ENCODE measurements at regions not wholly inside any gene's neighbourhood (a gene's known extent, or its start where the extent isn't known, plus 50 kb on each side); places are given as distances from the start of the nearest gene placed in this dataset.

DNA sequence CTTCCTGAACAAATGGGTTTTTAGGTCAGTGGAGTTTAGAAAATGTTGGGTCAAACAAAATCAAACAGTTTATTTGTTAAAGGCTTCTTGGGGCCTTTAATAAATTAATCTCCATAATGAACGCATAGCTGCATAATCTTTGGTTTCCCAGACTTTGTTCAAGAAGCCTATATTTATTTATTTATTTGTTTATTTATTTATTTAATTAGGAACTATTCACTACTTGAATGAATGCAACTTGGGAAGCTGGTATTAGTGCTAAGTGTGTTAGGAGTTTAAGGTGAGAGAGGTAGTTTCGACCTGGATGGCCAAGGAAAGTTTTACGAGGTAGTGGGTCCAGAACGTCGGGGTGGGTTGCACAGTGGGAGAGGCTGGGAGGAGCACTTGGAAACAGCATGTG is 281.9 kb upstream of the C2CD4B start:
- no peak for TF ChIP-seq EZH2phosphoT487 (IDR thresholded peaks at IDR 0.05; ENCODE audit: low read length)
- no peak for TF ChIP-seq EZH2 (optimal IDR thresholded peaks at IDR 0.05; ENCODE audit: low read depth, low read length)
- TF ChIP-seq, protein P1, sequence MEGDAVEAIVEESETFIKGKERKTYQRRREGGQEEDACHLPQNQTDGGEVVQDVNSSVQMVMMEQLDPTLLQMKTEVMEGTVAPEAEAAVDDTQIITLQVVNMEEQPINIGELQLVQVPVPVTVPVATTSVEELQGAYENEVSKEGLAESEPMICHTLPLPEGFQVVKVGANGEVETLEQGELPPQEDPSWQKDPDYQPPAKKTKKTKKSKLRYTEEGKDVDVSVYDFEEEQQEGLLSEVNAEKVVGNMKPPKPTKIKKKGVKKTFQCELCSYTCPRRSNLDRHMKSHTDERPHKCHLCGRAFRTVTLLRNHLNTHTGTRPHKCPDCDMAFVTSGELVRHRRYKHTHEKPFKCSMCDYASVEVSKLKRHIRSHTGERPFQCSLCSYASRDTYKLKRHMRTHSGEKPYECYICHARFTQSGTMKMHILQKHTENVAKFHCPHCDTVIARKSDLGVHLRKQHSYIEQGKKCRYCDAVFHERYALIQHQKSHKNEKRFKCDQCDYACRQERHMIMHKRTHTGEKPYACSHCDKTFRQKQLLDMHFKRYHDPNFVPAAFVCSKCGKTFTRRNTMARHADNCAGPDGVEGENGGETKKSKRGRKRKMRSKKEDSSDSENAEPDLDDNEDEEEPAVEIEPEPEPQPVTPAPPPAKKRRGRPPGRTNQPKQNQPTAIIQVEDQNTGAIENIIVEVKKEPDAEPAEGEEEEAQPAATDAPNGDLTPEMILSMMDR (IDR thresholded peaks at IDR 0.05; ENCODE audit: low read length) = no peak
- Histone ChIP-seq H3K4me1 (ENCODE audit: low read length) (no peaks in the 10 kb centered on the region), H3F3A (ENCODE audit: insufficient read depth, low read length) (no peaks in the 10 kb centered on the region), H3K4me2 (ENCODE audit: low read depth, low read length) (no peak overlapping the region), H3K9me3 (replicated peaks; ENCODE audit: insufficient read depth, low read length) (no peaks in the 10 kb centered on the region), H4K20me1 (ENCODE audit: insufficient read depth, low read length) (no peaks in the 10 kb centered on the region), H3K79me2 (ENCODE audit: low read length) (no peaks in the 10 kb centered on the region), H3K9ac (ENCODE audit: low read length) (no peak overlapping the region), H3K9me2 (replicated peaks; ENCODE audit: insufficient read depth, low read length) (no peaks in the 10 kb centered on the region), H2AFZ (ENCODE audit: low read length) (no peak overlapping the region), H3K27ac (ENCODE audit: low read length) (no peak overlapping the region), H3K36me3 (replicated peaks; ENCODE audit: insufficient read depth, low read length) (no peaks in the 10 kb centered on the region), H3K4me3 (ENCODE audit: low read length) (no peak overlapping the region), H3K27me3 (replicated peaks; ENCODE audit: insufficient read depth, low read length) (no peaks in the 10 kb centered on the region)
- no peak for DNase-seq

DNA sequence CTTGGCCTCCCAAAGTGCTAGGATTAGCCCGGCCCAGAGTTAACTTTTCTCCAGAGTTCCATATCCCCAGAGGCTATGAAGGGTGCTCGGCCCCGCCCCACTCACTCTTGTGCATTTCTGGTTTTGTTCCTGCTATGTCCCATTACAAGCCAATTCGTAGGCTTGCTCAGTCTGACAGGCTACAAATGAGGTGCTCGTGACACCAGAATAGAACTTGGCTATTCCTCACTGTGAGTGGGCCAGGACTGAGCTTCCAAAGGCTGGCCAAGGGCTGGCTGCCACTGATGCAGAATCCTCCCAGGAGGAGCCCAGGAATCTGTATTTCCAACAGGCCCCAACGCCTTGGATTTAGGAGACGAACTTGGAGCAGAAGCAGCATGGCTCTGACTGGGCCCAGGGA is 282.7 kb upstream of the C2CD4B start:
- Histone ChIP-seq H2AFZ (ENCODE audit: low read length) (no peak overlapping the region), H3K27me3 (replicated peaks; ENCODE audit: insufficient read depth, low read length) (no peaks in the 10 kb centered on the region), H3K36me3 (replicated peaks; ENCODE audit: insufficient read depth, low read length) (no peaks in the 10 kb centered on the region), H3F3A (ENCODE audit: insufficient read depth, low read length) (no peaks in the 10 kb centered on the region), H3K4me3 (ENCODE audit: low read length) (no peak overlapping the region), H3K4me2 (ENCODE audit: low read depth, low read length) (no peak overlapping the region), H4K20me1 (ENCODE audit: insufficient read depth, low read length) (no peaks in the 10 kb centered on the region), H3K9me2 (replicated peaks; ENCODE audit: insufficient read depth, low read length) (no peaks in the 10 kb centered on the region), H3K27ac (ENCODE audit: low read length) (no peak overlapping the region), H3K9me3 (replicated peaks; ENCODE audit: insufficient read depth, low read length) (no peaks in the 10 kb centered on the region), H3K79me2 (ENCODE audit: low read length) (no peaks in the 10 kb centered on the region), H3K9ac (ENCODE audit: low read length) (no peak overlapping the region), H3K4me1 (ENCODE audit: low read length) (no peaks in the 10 kb centered on the region)
- TF ChIP-seq EZH2 (optimal IDR thresholded peaks at IDR 0.05; ENCODE audit: low read depth, low read length) (no peak), EZH2phosphoT487 (IDR thresholded peaks at IDR 0.05; ENCODE audit: low read length) (no peak)
- TF ChIP-seq, protein P1 (IDR thresholded peaks at IDR 0.05; ENCODE audit: low read length) = no peak
- no peak for DNase-seq

DNA sequence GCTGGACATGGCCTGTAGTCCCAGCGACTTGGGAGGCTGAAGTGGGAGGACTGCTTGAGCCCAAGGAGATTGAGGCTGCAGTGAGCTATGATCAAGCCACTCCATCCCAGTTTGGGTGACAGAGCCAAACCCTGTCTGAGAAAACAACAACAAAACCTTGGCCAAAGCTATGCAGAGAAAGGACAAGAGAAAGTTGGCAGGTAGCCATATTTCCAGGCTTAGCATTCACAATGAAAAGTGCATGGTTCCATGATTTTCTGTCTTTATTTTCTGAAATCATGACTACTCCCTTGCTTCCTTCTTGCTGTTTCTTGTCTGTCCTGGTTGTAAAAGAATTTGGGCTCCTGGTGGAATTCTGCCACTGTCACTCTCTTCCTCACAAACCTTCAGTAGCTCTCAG is 284.6 kb upstream of the C2CD4B start:
- Histone ChIP-seq H3K9me2 (replicated peaks; ENCODE audit: insufficient read depth, low read length) (no peaks in the 10 kb centered on the region), H3K4me1 (ENCODE audit: low read length) (0 out of 2 replicates have a peak, but pooled peaks cover 8% of the 10 kb centered on the region), H3K9me3 (replicated peaks; ENCODE audit: insufficient read depth, low read length) (no peaks in the 10 kb centered on the region), H3K27ac (ENCODE audit: low read length) (no peak overlapping the region), H3F3A (ENCODE audit: insufficient read depth, low read length) (no peaks in the 10 kb centered on the region), H2AFZ (ENCODE audit: low read length) (no peak overlapping the region), H3K9ac (ENCODE audit: low read length) (no peak overlapping the region), H3K79me2 (ENCODE audit: low read length) (no peaks in the 10 kb centered on the region), H3K36me3 (replicated peaks; ENCODE audit: insufficient read depth, low read length) (no peaks in the 10 kb centered on the region), H3K27me3 (replicated peaks; ENCODE audit: insufficient read depth, low read length) (no peaks in the 10 kb centered on the region), H4K20me1 (ENCODE audit: insufficient read depth, low read length) (no peaks in the 10 kb centered on the region), H3K4me3 (ENCODE audit: low read length) (no peak overlapping the region), H3K4me2 (ENCODE audit: low read depth, low read length) (no peak overlapping the region)
- TF ChIP-seq EZH2phosphoT487 (IDR thresholded peaks at IDR 0.05; ENCODE audit: low read length) = no peak
- TF ChIP-seq, protein P1 (IDR thresholded peaks at IDR 0.05; ENCODE audit: low read length) = no peak
- no peak for TF ChIP-seq EZH2 (optimal IDR thresholded peaks at IDR 0.05; ENCODE audit: low read depth, low read length)
- DNase-seq = no peak

All from MM.1S (cell line).